Fibroblast of lung (primary cell): ENCODE measurements at regions not wholly inside any gene's neighbourhood (a gene's known extent, or its start where the extent isn't known, plus 50 kb on each side); places are given as distances from the start of the nearest gene placed in this dataset.

Experiments
- CTCF ChIP-seq, 2 donors: IDR thresholded peaks in 1 of 2; conservative IDR thresholded peaks in 1 of 2; 1 replicate in 1 of 2; 2 replicates in 1 of 2; pipeline ENCODE4 v1.5.1; 2011 to 2012; ENCODE audit warnings: low read length in 2 of 2, control low read depth in 1 of 2, inconsistent platforms in 1 of 2, low read depth in 1 of 2, mild to moderate bottlenecking in 1 of 2
- EZH2 ChIP-seq: IDR thresholded peaks from 2 replicates; pipeline ENCODE4 v1.5.1; 2012; ENCODE audit warnings: low read length, control low read depth, mild to moderate bottlenecking; ENCODE audit errors: missing control alignments

DNA sequence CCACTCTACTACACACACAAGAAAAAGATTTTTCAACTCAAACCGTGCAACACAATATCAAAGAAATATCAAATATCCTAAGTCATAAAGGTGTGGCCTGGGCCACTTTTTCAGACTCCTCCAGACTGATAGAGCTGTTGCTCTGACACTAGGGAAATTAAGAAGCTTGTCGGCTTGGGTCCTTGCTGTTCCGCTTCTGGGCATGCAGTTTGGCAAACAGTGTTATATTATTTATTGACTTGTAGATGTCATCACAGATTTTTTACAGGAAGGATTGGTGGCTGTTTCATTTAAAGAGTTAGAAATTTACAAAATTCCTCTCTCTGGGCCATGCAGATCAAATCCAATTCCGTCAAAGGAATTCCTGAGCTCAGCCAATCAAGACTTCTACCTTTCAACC, 64.5 kb upstream of the EPCAM start:
- TF ChIP-seq CTCF (conservative IDR thresholded peaks at IDR 0.05 in 1 of 2, IDR thresholded peaks at IDR 0.05 in 1 of 2; ENCODE audit: low read depth in 1 of 2, low read length in 2 of 2) (no peak), EZH2 (no peak)
